GM18511 (cell line): ENCODE measurements at regions not wholly inside any gene's neighbourhood (a gene's known extent, or its start where the extent isn't known, plus 50 kb on each side); places are given as distances from the start of the nearest gene placed in this dataset.
A peak's percentile ranks its signal among the peaks of the same experiment; 100 is the strongest.

Experiments
- ATAC-seq: cut with Tn5 transposase; IDR thresholded peaks from one replicate; pipeline ENCODE4 v1.9.1; 2021; ENCODE audit warnings: mild to moderate bottlenecking, moderate library complexity; ENCODE audit not compliant: unreplicated experiment

GRCh38 chr13:105048677-105049076, 1486.8 kb downstream of the EFNB2 start:
- peak; percentile 91 for ATAC-seq

DNA sequence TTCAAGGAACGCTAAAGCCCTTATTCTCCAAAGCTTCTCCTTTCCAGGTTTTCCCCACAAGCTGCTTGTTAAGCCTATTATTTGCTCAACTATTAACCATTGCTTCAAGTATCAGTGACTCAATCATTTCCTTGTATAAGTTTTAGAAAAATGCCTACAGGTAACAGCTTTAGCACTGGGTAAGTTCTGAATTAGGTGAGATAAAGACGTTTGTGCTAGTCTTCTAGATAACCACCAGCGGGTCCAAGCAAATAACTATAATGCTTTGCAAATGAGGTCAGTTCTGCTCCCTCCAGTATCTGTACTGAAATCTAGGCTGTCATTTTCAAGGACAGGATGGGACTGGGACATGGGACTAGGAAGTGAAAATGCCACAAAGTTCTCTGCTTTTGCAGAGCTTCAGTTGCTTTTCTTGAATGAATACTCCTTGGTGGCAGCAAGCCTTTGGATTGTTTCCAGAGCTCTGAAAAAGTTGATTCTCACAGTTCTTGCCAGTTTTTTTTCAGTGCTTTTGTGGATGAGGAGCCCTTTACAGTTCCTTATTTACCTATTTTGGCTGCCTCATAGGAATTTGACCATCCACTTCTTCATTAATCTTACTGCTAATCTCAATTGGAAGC, 1487.7 kb downstream of the EFNB2 start:
- no peak for ATAC-seq

GRCh38 chr13:105037110-105037509, 1498.4 kb downstream of the EFNB2 start:
- ATAC-seq = no peak

DNA sequence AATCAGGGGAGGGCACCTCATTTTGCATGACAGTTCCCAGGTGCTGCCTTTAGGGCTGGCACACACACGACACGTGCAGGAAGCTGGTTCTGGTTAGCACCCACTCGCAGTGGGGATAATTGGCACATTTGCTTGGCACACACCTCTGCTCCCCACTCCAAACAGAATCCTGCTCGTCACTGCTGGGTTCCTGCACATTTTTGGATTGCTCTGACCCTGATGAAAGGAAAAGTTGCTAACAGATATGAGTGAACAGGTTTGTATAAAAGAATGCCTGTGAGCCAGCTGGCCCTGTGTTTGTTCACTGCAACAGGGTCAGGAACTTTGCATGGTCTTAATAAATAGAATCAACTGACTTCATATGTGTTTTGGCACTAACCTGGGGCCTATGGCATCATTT, 1500.4 kb downstream of the EFNB2 start:
- no peak for ATAC-seq

- ATAC-seq = no peak
These were observed 1501.5 kb downstream of the EFNB2 start for GRCh38 chr13:105033999-105034398.

DNA sequence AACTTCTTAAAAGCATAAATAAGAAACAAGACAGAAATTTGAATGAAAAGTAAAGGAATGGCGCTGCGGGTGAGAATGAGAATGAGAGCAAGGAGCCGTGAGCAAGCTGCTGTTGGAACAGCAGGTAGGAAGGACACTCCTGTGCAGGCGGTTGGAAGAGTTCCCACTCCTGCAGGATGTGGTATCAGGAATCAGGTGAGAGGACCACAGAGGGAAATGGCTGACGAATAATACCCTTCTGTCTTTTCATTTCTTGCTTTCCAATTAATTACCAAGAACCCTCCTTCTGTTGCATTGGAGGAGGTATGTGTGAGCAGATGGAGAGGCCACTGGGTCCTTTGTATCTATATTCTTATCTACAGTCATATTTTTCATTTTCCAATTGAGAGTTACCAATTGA, 1504.2 kb downstream of the EFNB2 start:
- no peak for ATAC-seq

DNA sequence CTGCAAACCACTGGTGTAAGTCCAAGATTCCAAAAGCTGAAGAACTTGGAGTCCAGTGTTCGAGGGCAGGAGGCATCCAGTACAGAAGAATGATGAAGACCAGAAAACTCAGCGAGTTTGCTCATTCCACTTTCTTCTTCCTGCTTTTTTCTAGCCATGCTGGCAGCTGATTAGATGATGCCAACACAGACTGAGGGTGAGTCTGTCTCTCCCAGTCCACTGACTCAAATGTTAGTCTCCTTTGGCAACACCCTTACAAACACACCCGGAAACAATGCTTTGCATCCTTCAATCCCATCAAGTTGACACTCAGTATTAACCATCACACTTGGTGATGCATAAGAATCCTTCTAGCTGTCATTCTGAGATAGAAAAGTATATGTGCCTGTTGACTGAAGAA, 1504.6 kb downstream of the EFNB2 start:
- ATAC-seq = no peak

- ATAC-seq = no peak
These were observed 1516.4 kb downstream of the EFNB2 start for GRCh38 chr13:105019073-105019472.

DNA sequence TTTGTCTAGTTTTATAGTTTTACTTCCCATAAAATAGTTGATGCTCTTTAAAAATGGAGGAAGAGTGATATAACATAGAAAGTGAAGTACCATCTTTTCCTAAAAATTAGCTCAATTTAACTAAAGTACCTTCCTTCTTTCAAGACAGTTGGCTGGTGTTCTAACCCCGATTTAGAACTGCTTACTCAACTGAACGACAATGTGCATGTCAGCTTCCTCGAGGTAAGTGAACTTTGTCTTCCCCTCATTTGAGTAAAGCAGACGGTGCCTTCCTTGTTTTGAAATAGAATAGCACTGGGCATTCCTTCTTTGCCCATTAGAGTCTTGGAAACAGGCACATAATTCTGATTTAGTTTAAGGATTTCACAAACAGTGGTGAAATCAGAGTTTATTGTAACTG, 1519.2 kb downstream of the EFNB2 start:
- ATAC-seq = no peak

DNA sequence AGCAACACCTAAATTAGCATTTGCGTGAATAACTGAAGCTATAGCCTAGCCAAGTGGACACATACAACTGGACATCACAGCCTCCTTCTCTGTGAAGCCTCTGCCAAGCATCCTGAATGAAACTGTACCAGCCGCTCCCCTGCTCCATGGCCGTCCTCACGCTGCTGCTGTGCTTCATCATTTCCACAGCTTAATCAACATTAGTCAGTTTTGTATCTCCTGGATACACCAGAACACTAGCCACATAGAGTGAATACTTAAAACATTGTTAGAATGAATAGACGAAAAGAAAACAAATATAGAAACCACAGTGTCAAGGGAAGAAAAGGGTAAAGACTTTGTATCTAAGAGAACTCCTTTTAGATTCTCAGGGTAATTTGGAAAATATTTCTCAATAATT, 1526.9 kb downstream of the EFNB2 start:
- no peak for ATAC-seq

DNA sequence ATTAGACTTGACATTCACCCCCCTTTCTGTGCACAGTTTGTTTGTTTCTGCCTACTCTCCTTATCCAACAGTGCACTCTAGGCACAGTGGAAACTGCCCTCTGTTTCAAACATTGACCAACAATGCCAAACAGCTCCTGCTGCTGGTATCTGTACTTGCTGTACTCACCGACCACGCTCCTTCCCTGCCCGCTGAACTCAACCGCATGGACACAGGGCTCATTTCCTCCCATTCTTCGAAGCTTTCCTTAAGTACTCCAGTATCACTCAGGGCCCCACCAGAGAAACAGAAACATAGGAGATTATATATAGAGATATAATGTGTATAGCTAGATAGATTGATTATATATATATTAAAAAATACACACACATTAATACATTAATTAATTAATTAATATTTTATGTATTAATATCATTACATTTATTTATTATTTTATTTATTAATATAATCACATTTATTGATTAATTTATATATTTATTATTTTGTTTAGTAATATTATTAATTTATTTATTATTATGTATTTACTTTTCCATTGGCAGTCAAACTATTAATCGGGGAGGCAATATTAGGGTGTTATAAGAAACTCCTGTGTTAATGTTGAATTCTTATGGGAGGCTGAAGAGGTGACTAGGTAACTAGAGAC, 1528.2 kb downstream of the EFNB2 start:
- ATAC-seq = no peak

GRCh38 chr13:104996022-104996421, 1539.4 kb downstream of the EFNB2 start:
- no peak for ATAC-seq

GRCh38 chr13:104993708-104994107, 1541.8 kb downstream of the EFNB2 start:
- ATAC-seq = no peak

- ATAC-seq = no peak
These were observed 1547.8 kb downstream of the EFNB2 start for GRCh38 chr13:104987621-104988020.

- ATAC-seq = peak; percentile 86
These were observed 1551.1 kb downstream of the EFNB2 start for GRCh38 chr13:104984296-104984818.

- no peak for ATAC-seq
These were observed 1551.9 kb downstream of the EFNB2 start for GRCh38 chr13:104983601-104984000.

DNA sequence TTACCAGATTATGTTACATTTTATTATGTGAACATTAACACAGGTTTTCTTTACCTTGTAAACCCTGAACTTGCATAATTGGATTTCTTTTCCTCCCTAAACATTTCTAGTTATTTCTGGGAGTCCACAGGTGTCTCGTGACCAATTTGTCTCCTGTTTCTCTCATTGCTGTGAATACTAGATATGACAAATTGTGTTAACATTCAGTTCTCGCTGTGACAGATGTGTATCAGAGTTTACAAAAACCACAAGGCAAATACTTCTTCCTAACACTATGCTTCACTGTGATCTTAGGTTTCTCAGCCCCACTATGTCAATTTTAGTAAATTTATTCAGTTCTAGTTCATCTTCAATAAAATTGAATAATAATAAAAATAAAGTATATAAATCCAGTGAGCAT, 1554.9 kb downstream of the EFNB2 start:
- ATAC-seq = no peak

DNA sequence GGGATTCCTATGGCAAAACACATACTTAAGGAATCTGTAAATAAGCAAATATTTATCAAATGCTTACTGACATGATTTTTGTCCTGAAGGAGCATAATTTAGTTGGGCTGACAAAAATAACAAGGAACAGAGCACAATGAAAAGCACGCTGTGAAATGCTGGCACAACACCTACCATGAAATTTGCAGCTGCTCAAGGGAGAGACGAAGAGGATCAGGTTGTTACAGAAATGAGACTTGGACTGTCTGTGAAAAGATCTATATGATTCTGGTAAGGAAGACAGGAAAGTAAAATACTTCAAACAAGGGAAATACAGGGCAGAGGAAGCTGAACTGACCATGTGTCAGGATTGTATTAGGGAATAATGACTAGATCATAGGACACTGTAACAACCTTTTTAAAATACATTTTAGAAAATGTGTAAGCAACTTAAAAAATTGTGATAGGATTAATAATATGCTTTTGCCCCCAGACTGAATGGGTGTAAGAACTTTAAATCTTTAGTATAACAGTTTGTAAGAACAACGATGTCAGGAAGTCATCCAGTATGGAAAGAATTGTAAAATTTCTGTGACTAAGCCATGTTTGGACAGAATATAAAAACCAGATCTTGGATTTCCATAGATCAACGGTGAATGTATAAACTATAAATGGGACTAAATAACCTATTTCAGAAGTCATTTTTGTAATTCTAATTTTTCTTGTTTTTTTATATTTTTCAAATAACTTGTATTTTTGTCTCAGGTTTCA, 1556.0 kb downstream of the EFNB2 start:
- no peak for ATAC-seq

DNA sequence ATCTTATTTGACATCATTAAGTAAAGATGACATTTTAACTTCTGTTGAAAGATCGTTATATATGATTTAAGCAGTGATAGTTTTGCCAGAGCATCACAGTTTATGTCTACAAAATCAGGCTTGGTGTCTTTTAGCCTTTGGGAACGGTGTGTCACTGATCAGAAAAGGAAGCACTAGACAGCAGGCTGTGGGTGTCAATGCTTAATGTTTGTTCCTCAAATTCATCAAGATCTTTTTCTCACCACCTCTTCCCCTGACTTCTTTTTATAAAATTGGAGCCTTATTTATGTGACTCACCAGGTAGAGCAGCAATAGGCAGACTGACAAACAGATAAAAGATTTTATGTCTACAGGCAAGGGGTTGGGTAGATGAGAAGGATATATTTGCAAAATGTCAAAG, 1558.5 kb downstream of the EFNB2 start:
- no peak for ATAC-seq

GRCh38 chr13:104975272-104975671, 1560.2 kb downstream of the EFNB2 start:
- ATAC-seq = peak; percentile 74

DNA sequence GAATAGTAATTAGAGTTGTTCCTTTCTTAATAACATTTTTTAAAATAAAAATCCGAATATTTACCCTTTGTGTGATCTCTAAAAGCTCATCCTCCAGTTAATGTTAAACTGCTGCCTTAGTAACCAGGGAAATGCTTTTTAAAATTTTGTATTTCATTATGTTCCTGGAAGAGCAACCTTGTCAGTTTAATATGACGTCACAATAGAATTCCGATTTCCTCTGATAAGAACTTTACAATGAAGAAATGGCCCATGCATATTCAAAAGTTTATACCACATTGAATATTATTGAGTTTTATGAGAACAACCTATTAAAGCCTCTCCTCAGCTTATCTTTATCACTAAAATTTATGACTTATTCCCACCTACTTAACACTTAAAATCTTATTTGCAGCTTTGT, 1566.6 kb downstream of the EFNB2 start:
- ATAC-seq = no peak
